ENCODE measurements at regions not wholly inside any gene's neighbourhood (a gene's known extent, or its start where the extent isn't known, plus 50 kb on each side); places are given as distances from the start of the nearest gene placed in this dataset.

DNA sequence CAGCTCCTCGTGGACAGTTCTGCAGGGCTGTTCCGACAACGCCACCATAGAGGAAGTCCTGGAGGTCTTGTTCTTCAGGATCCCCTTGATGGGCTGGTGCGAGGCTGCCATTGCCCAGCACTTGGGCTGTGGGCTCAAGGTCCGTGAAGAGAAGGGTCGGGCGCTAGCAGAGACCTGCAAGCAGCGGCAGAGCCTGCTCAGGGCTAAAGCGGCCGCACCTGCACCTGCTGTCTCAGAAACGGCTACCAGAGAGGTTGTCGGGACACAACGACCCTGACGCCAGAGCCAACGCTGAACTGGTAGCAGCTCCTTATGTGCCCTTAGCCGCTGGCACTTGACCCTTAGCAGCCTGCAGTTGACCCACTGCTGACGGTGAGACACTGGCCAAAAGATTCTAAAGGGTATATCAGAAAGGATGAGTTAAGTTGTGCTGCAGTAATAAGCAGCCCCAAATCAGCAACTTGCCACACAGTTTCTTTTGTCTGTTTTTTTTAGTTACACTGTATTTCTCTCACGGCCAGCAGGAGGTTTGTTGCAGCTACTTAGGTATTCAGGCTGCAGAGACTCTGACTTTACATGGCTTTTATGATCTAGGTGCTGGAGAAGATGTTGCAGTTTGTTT lies 55.5 kb upstream of the ST6GAL2 start:
- no peak for DNase-seq (ENCODE audit: low read depth, low spot score)
- Histone ChIP-seq H3K36me3 (ENCODE audit: insufficient read depth, low read length) (no peaks in the 10 kb centered on the region), H3K9me3 (ENCODE audit: low read depth, low read length) (no peaks in the 10 kb centered on the region), H3K9ac (ENCODE audit: insufficient read length) (no peak overlapping the region), H3K27ac (no peak overlapping the region), H3K4me3 (no peak overlapping the region)
- TF ChIP-seq EZH2 (IDR thresholded peaks at IDR 0.05) (no peak), FOXP2 (optimal IDR thresholded peaks at IDR 0.05; ENCODE audit: control extremely low read depth, extremely low read length, insufficient read depth) (no peak), POLR2AphosphoS5 (IDR thresholded peaks at IDR 0.05; ENCODE audit: borderline replicate concordance, low read depth, low read length) (no peak)

DNA sequence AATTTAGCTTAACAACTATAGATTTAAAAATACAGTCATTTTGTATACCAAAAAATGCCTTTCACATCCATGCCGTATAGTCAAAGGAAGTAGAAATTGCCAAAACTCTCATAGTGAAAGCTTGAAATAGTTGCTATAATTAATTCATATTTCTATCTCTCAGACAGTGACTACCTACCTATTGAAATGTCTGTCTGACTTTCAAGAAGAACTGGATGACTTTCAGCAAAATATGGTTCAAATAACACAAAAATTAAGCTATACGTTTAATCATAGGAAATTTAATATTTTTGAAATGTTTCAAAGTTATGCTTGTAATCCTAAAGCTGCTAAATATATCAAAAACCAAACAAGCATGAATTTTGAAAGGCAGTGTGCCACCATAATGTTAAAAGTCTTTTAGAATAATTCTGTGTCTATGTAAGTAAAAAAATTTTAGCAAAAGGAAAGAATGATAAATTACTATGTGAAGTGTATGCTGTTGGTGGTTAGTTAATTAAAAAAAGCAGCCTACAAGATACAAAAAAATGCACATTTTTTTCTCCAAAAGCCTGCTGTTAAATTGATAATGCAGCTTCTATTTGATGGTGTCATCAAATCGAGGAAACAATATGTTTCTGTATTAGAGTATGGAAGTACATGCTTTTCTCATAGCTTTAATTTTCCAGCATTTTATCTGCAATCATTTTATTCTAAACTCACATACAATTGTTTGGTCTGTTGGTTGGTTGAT lies 57.7 kb upstream of the ST6GAL2 start:
- DNase-seq (ENCODE audit: low read depth, low spot score): no peak
- Histone ChIP-seq H3K36me3 (ENCODE audit: insufficient read depth, low read length) (no peaks in the 10 kb centered on the region), H3K9me3 (ENCODE audit: low read depth, low read length) (no peaks in the 10 kb centered on the region), H3K27ac (peak overlapping the region; percentile 51; the same call in 1 of the 2 replicates), H3K4me3 (no peak overlapping the region), H3K9ac (ENCODE audit: insufficient read length) (no peak overlapping the region)
- no peak for TF ChIP-seq FOXP2 (optimal IDR thresholded peaks at IDR 0.05; ENCODE audit: control extremely low read depth, extremely low read length, insufficient read depth)
- TF ChIP-seq POLR2AphosphoS5 (IDR thresholded peaks at IDR 0.05; ENCODE audit: borderline replicate concordance, low read depth, low read length): no peak

DNA sequence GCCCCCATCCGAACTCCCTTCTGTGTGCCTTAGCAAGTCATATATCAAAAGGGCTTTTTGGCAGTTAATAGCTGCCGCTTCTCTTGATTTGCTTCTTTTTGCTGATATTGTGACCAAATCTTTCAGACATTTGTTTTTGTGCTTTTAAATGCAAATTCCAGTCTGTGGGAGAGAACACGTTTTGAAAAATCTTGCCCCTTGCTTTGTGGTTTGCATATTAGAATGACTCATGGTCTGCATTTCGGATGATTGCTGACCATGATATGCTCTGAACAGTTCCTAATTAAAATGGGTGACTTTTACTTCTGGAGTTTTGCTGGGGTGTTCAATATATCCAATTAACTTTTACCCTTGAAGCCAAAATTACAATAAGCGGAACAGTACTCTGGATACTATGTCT lies 58.2 kb upstream of the ST6GAL2 start:
- H3K36me3 ChIP-seq (ENCODE audit: insufficient read depth, low read length): no peaks in the 10 kb centered on the region
- TF ChIP-seq FOXP2 (optimal IDR thresholded peaks at IDR 0.05; ENCODE audit: control extremely low read depth, extremely low read length, insufficient read depth) (no peak), POLR2AphosphoS5 (IDR thresholded peaks at IDR 0.05; ENCODE audit: borderline replicate concordance, low read depth, low read length) (no peak), EZH2 (IDR thresholded peaks at IDR 0.05) (no peak)
- no peak overlapping the region for H3K9ac ChIP-seq (ENCODE audit: insufficient read length)
- H3K27ac ChIP-seq: 0 out of 2 replicates have a peak overlapping the region, but pooled peaks have one; percentile 51
- H3K9me3 ChIP-seq (ENCODE audit: low read depth, low read length): no peaks in the 10 kb centered on the region
- no peak for DNase-seq (ENCODE audit: low read depth, low spot score)
- no peak overlapping the region for H3K4me3 ChIP-seq

DNA sequence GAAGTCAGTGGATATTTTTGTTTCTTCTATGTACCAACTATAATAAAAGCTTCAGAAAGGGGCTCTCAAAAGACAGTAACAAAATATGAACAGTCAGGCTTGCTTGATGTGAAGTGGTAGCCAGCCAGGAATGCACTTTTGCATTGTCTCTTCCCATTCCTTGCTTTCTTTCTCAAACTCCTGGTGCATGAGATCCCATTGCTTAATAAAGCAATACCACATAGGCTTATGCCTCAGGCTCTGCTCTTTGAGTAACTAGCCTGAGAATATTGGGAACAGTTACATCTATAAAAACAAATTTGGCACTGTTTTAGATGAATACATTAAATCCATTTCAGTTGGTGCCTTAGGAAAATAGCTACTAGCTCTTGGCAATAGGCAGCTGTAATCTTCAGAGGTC lies 62.6 kb upstream of the ST6GAL2 start:
- TF ChIP-seq EZH2 (IDR thresholded peaks at IDR 0.05) (no peak), POLR2AphosphoS5 (IDR thresholded peaks at IDR 0.05; ENCODE audit: borderline replicate concordance, low read depth, low read length) (no peak), FOXP2 (optimal IDR thresholded peaks at IDR 0.05; ENCODE audit: control extremely low read depth, extremely low read length, insufficient read depth) (no peak)
- Histone ChIP-seq H3K36me3 (ENCODE audit: insufficient read depth, low read length) (no peaks in the 10 kb centered on the region; the same call in 1 of the 2 replicates), H3K27ac (peak overlapping the region; percentile 90), H3K9ac (ENCODE audit: insufficient read length) (no peak overlapping the region), H3K4me3 (peak overlapping the region; percentile 33), H3K9me3 (ENCODE audit: low read depth, low read length) (no peaks in the 10 kb centered on the region)
- peak; percentile 52 for DNase-seq (ENCODE audit: low read depth, low spot score)

DNA sequence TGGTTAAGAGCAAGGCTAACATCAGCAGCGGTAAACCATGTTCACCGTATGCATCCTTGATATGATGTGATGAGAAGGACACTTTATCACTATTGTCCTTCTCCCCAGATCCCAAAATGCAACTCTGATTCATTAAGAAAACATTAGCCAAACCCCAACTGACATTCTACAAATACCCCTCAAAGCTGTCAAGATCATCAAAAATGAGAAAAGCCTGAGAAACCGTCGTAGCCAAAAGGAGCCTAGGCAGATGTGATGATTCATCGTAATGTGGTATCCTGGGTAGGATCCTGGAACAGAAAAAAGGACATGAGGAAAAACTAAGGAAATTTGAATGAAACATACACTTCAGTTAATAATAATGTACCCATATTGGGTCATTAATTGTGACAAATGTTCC lies 67.3 kb upstream of the ST6GAL2 start:
- Histone ChIP-seq H3K4me3 (no peak overlapping the region), H3K36me3 (ENCODE audit: insufficient read depth, low read length) (no peaks in the 10 kb centered on the region; the same call in 1 of the 2 replicates), H3K27ac (no peak overlapping the region), H3K9me3 (ENCODE audit: low read depth, low read length) (no peaks in the 10 kb centered on the region), H3K9ac (ENCODE audit: insufficient read length) (no peak overlapping the region)
- DNase-seq (ENCODE audit: low read depth, low spot score): no peak
- TF ChIP-seq POLR2AphosphoS5 (IDR thresholded peaks at IDR 0.05; ENCODE audit: borderline replicate concordance, low read depth, low read length) (no peak), FOXP2 (optimal IDR thresholded peaks at IDR 0.05; ENCODE audit: control extremely low read depth, extremely low read length, insufficient read depth) (no peak), EZH2 (IDR thresholded peaks at IDR 0.05) (no peak)

DNA sequence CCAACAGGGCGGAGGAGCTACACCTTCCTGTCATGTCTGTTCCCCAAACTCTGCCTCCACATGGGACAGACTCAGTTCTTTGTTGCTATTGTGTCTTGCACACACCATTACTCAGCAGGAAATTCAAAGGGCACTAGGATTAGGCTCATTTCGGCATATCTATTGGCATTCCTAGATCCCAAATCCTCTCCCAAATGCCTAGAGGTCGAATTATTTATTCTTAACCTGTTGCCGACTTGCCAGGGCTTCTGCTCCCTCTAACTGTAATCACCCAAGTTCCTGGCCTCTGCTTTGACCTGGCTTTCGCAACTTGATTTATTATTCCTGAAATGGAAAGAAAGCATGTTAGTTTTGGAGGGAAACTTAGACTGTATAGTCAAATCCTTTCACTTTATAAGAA lies 67.8 kb upstream of the ST6GAL2 start:
- no peak for DNase-seq (ENCODE audit: low read depth, low spot score)
- H3K27ac ChIP-seq: no peak overlapping the region
- no peak for TF ChIP-seq EZH2 (IDR thresholded peaks at IDR 0.05)
- no peak for TF ChIP-seq POLR2AphosphoS5 (IDR thresholded peaks at IDR 0.05; ENCODE audit: borderline replicate concordance, low read depth, low read length)
- no peak for TF ChIP-seq FOXP2 (optimal IDR thresholded peaks at IDR 0.05; ENCODE audit: control extremely low read depth, extremely low read length, insufficient read depth)

DNA sequence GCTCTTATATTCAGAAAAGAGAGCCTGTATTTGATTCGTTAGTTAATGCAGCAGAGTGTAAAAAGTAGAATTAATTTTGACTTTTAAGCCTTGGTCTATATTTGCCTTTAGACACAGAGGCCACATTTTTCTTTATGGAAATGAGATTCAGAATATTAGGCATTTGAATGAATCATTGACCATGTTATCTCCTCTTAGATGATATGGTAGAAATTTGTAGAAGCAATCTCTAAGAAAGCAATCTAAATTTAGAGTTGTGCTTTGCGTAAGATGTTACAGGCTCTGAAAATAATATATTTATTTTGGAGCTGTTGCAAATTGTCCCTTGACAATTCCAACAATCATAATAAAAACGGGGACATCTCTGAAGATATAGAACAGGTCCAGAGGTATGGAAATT lies 68.3 kb upstream of the ST6GAL2 start:
- no peak for TF ChIP-seq FOXP2 (optimal IDR thresholded peaks at IDR 0.05; ENCODE audit: control extremely low read depth, extremely low read length, insufficient read depth)
- no peak for TF ChIP-seq EZH2 (IDR thresholded peaks at IDR 0.05)
- no peak for TF ChIP-seq POLR2AphosphoS5 (IDR thresholded peaks at IDR 0.05; ENCODE audit: borderline replicate concordance, low read depth, low read length)
- Histone ChIP-seq H3K4me3 (no peak overlapping the region), H3K27ac (no peak overlapping the region)

More for the DNA sequence above, 67.8 kb upstream of the ST6GAL2 start:
- Histone ChIP-seq H3K9me3 (ENCODE audit: low read depth, low read length) (no peaks in the 10 kb centered on the region), H3K4me3 (no peak overlapping the region), H3K36me3 (ENCODE audit: insufficient read depth, low read length) (no peaks in the 10 kb centered on the region; the same call in 1 of the 2 replicates), H3K9ac (ENCODE audit: insufficient read length) (no peak overlapping the region)

DNA sequence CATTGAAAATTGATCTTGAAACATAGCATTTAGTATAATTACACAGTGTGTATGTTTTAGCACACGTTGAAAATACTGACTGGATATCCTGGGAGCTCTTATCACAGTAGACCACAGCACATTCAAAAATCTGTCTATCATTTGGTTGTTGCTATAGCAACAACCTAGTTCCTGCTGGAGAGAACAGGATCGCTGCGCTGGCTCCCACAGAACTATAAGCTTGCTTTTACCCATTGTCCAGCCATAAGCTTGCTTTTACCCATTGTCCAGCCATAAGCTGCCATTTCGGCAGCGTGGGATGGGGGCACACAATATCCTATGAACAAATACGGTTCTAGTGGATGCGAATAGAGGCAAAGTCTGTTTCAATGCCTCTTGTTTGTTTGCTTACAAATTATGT lies 70.4 kb upstream of the ST6GAL2 start:
- H3K36me3 ChIP-seq (ENCODE audit: insufficient read depth, low read length): no peaks in the 10 kb centered on the region; the same call in 1 of the 2 replicates
- TF ChIP-seq FOXP2 (optimal IDR thresholded peaks at IDR 0.05; ENCODE audit: control extremely low read depth, extremely low read length, insufficient read depth) (no peak), EZH2 (IDR thresholded peaks at IDR 0.05) (no peak), POLR2AphosphoS5 (IDR thresholded peaks at IDR 0.05; ENCODE audit: borderline replicate concordance, low read depth, low read length) (no peak)
- H3K4me3 ChIP-seq: peak overlapping the region; percentile 74
- peak overlapping the region; percentile 83 for H3K27ac ChIP-seq
- H3K9ac ChIP-seq (ENCODE audit: insufficient read length): no peak overlapping the region
- DNase-seq (ENCODE audit: low read depth, low spot score): no peak
- H3K9me3 ChIP-seq (ENCODE audit: low read depth, low read length): no peaks in the 10 kb centered on the region

More for the DNA sequence above, 68.3 kb upstream of the ST6GAL2 start:
- DNase-seq (ENCODE audit: low read depth, low spot score): no peak
- Histone ChIP-seq H3K9me3 (ENCODE audit: low read depth, low read length) (no peaks in the 10 kb centered on the region), H3K36me3 (ENCODE audit: insufficient read depth, low read length) (no peaks in the 10 kb centered on the region; the same call in 1 of the 2 replicates), H3K9ac (ENCODE audit: insufficient read length) (no peak overlapping the region)
